Tibial nerve (tissue), 4 donors: ENCODE measurements at regions not wholly inside any gene's neighbourhood (a gene's known extent, or its start where the extent isn't known, plus 50 kb on each side); places are given as distances from the start of the nearest gene placed in this dataset.

Experiments used
- DNase-seq, 2 donors: peaks; one replicate each; pipeline ENCODE4 v3.0.0-alpha.2; 2019; ENCODE audit warnings: low spot score in 2 of 2
- H3K27ac ChIP-seq, 4 donors: fragments of 200-600 bp; sonication (generic) in 3 of 4; one replicate each; pipeline ENCODE4 v1.5.1; 2017 to 2019; ENCODE audit warnings: mild to moderate bottlenecking in 1 of 4
- H3K27me3 ChIP-seq, 2 donors: fragments of 200-600 bp; sonication (generic) in 1 of 2; one replicate each; pipeline versions ENCODE4 v1.5.1 to v1.6.0; 2017 to 2019
- H3K36me3 ChIP-seq, 3 donors: fragments of 200-600 bp; sonication (generic); one replicate each; pipeline ENCODE4 v1.5.1; 2018 to 2019
- H3K4me1 ChIP-seq, 4 donors: fragments of 200-600 bp; sonication (generic) in 3 of 4; one replicate each; pipeline ENCODE4 v1.5.1; 2017 to 2019
- H3K4me3 ChIP-seq, 4 donors: fragments of 200-600 bp; sonication (generic) in 3 of 4; one replicate each; pipeline ENCODE4 v1.5.1; 2017 to 2019; ENCODE audit warnings: mild to moderate bottlenecking in 1 of 4, moderate library complexity in 1 of 4
- H3K9me3 ChIP-seq, 4 donors: fragments of 200-600 bp; sonication (generic) in 3 of 4; one replicate each; pipeline ENCODE4 v1.5.1; 2017 to 2019
- CTCF ChIP-seq, 5 experiments: fragments of 200-600 bp in 3 of 5; fragments of 450-650 bp in 2 of 5; sonication (generic) in 3 of 5; IDR thresholded peaks; one replicate each; pipeline ENCODE4 v1.5.1; 2016 to 2019; ENCODE audit warnings: antibody characterized with exemption in 5 of 5, mild to moderate bottlenecking in 3 of 5, moderate library complexity in 2 of 5
- EP300 ChIP-seq, 2 donors: sonication (generic); formaldehyde crosslinking; IDR thresholded peaks; one replicate each; pipeline ENCODE4 v1.6.1; 2017; ENCODE audit warnings: antibody characterized with exemption in 2 of 2, mild to moderate bottlenecking in 1 of 2
- POLR2A ChIP-seq, 2 donors: fragments of 450-650 bp; IDR thresholded peaks; one replicate each; pipeline ENCODE4 v1.6.1; 2017; ENCODE audit warnings: antibody characterized with exemption in 2 of 2, mild to moderate bottlenecking in 2 of 2, moderate library complexity in 2 of 2
- WGBS, 2 donors: methylation state at CpG; one replicate each; pipeline ENCODE4 v1.1.5; 2018; 5-methylcytosine and 5-hydroxymethylcytosine counted together

GRCh38 chr11:95398437-95399112, 167.6 kb upstream of the SESN3 start:
- H3K36me3 ChIP-seq = no peaks in the 10 kb centered on the region
- no peak overlapping the region for H3K4me3 ChIP-seq
- H3K9me3 ChIP-seq = peaks cover 0 to 17% (median 7%) of the 10 kb centered on the region in 4 donors
- no peaks in the 10 kb centered on the region for H3K27me3 ChIP-seq
- WGBS, 2 donors = 90 to 92% methylated on average over 3 of the region's 3 CpGs
- no peak for DNase-seq
- no peaks in the 10 kb centered on the region for H3K4me1 ChIP-seq
- no peak for TF ChIP-seq CTCF (IDR thresholded peaks at IDR 0.05)
- TF ChIP-seq POLR2A (IDR thresholded peaks at IDR 0.05) = no peak
- no peak for TF ChIP-seq EP300 (IDR thresholded peaks at IDR 0.05)
- H3K27ac ChIP-seq = no peak overlapping the region

GRCh38 chr11:95392644-95393043, 161.6 kb upstream of the SESN3 start:
- Histone ChIP-seq H3K27me3 (no peaks in the 10 kb centered on the region), H3K4me1 (no peaks in the 10 kb centered on the region), H3K27ac (no peak overlapping the region), H3K4me3 (no peak overlapping the region), H3K36me3 (no peaks in the 10 kb centered on the region), H3K9me3 (peaks cover 0 to 17% (median 7%) of the 10 kb centered on the region in 4 donors)
- TF ChIP-seq POLR2A (IDR thresholded peaks at IDR 0.05) = no peak
- no peak for DNase-seq
- 87 to 94% methylated on average over 1 of the region's 1 CpG for WGBS, 2 donors

DNA sequence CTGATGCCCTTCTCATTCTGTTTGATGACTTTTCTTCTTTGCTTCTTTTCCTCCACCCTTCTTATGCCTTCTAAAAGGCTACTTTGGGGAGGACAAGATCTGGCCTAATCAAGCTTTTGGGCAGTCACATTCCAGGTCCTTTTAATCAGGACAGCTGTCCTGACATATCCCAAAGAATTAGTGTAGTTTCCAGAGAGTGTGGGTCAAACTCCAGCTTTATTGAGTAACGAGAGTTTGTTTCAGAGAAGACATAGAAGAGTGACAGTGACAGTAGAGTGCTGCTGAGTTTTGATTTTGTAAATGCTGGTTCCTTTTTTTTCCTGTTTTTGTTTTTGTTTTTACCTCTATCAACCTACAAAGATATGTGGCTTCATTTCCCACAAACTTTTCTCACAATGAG, 158.4 kb upstream of the SESN3 start:
- no peak for TF ChIP-seq EP300 (IDR thresholded peaks at IDR 0.05)
- no peak for TF ChIP-seq POLR2A (IDR thresholded peaks at IDR 0.05)
- Histone ChIP-seq H3K4me3 (no peak overlapping the region), H3K36me3 (no peaks in the 10 kb centered on the region), H3K4me1 (no peaks in the 10 kb centered on the region), H3K27ac (no peak overlapping the region), H3K27me3 (no peaks in the 10 kb centered on the region), H3K9me3 (no peaks in the 10 kb centered on the region)
- DNase-seq = no peak
- 88 to 91% methylated on average over 1 of the region's 1 CpG for WGBS, 2 donors

DNA sequence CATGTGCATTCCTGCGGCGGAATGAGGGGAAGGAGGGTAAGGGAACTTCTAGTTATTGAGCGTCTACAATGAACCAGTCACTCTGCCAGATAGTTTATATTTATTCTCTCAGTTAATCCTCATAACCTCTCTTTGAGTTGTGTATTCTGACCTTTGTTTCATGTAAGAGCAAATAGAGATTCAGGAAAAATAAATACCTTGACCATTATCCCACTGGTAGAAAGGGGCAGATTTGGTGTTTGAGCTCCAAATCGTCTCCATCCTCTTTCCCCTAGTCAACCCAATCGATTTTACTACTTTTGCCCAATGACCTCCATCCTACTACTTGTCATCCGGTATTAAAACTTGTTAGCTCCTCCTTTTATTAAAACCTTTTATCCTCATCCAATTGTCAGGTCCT, 157.1 kb upstream of the SESN3 start:
- Histone ChIP-seq H3K27me3 (no peaks in the 10 kb centered on the region), H3K4me1 (no peaks in the 10 kb centered on the region), H3K9me3 (no peaks in the 10 kb centered on the region), H3K4me3 (no peak overlapping the region), H3K36me3 (no peaks in the 10 kb centered on the region), H3K27ac (no peak overlapping the region)
- TF ChIP-seq EP300 (IDR thresholded peaks at IDR 0.05) = no peak
- no peak for TF ChIP-seq CTCF (IDR thresholded peaks at IDR 0.05)
- TF ChIP-seq POLR2A (IDR thresholded peaks at IDR 0.05) = no peak
- no peak for DNase-seq
- WGBS, 2 donors = 92 to 93% methylated on average over 6 of the region's 6 CpGs

DNA sequence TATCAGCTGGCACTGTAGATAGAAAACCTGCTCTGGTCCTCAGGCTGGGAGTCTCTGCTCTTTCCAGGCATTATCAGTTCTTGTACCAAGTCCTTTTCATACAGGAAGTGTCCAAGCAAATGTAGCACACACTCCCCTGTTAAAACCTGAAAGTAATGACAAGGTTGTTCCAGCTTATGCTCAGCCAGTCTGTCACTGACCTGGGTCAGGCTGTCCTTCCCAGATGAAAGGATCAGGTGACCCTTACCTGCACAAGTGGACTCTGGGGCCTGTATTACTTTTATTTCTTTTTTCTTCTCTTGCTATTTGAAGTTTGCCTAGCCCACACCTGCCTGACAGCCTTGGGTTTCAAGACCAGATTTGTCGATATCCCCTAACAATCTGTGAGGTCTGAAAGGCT, 156.3 kb upstream of the SESN3 start:
- 92 to 100% methylated on average over 1 of the region's 1 CpG for WGBS, 2 donors
- no peaks in the 10 kb centered on the region for H3K9me3 ChIP-seq
- no peaks in the 10 kb centered on the region for H3K27me3 ChIP-seq
- DNase-seq = no peak
- no peak overlapping the region for H3K27ac ChIP-seq
- TF ChIP-seq CTCF (IDR thresholded peaks at IDR 0.05) (no peak), POLR2A (IDR thresholded peaks at IDR 0.05) (no peak), EP300 (IDR thresholded peaks at IDR 0.05) (no peak)
- H3K4me3 ChIP-seq = no peak overlapping the region
- no peaks in the 10 kb centered on the region for H3K36me3 ChIP-seq
- H3K4me1 ChIP-seq = no peaks in the 10 kb centered on the region

GRCh38 chr11:95385577-95385976, 154.6 kb upstream of the SESN3 start:
- no peak for DNase-seq
- Histone ChIP-seq H3K36me3 (no peaks in the 10 kb centered on the region), H3K4me1 (no peaks in the 10 kb centered on the region), H3K27me3 (no peaks in the 10 kb centered on the region), H3K9me3 (no peaks in the 10 kb centered on the region), H3K4me3 (no peak overlapping the region), H3K27ac (no peak overlapping the region)
- TF ChIP-seq POLR2A (IDR thresholded peaks at IDR 0.05) (no peak), CTCF (IDR thresholded peaks at IDR 0.05) (no peak), EP300 (IDR thresholded peaks at IDR 0.05) (no peak)
